IPS-NIHi7 (cell line): ENCODE measurements at regions not wholly inside any gene's neighbourhood (a gene's known extent, or its start where the extent isn't known, plus 50 kb on each side); places are given as distances from the start of the nearest gene placed in this dataset.
"Not testable (repeated sequence)": the region's sequence is repeated elsewhere in the genome, so short reads cannot be mapped to it uniquely, and the experiment has no call there.

Experiments
- DNase-seq: peaks from one replicate; pipeline ENCODE4 v3.0.0; 2012; ENCODE audit warnings: mixed read lengths; ENCODE audit errors: extremely low spot score

- DNase-seq: no peak
Observed at GRCh38 chr3:106022913-106023312, 154.1 kb upstream of the CBLB start.

- DNase-seq: no peak
Observed at GRCh38 chr3:106025151-106025722, 156.4 kb upstream of the CBLB start.

GRCh38 chr3:106029954-106030626 lies 161.3 kb upstream of the CBLB start:
- no peak for DNase-seq

DNA sequence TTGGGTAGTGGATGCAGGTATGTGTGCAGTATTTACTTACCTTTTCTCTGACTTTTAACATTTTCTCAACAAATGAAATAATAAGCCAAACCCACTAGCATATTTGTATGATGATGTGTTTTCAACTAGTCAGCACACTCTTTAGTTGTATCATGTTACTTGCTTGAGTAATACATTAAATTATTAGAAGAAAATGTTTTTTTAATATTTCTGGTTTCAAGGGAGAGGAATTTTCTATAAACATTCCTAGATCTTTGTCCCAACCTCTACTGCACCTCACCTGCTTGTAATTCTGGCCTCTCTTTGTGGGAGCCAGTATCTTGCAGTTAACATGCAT lies 161.8 kb upstream of the CBLB start:
- no peak for DNase-seq

DNA sequence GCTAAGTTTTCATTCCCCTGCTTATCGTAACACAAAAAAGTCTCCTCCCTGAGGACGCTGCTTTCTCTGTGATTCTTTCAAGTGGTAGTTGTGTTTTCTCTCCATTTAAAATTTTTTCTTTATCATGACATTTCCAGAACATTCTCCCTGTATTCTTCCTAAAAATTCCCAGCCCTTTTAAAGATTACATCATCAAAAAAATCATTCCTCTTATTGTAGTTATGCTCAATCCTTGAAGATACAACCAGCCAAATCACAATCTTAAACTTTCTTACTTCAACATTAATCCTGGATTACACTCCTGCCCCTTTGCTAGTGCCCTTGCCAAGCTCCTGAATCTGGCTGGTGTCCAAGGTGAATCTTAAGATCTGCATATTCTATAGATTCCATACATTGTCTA lies 163.7 kb upstream of the CBLB start:
- no peak for DNase-seq

GRCh38 chr3:106033654-106034053 lies 164.8 kb upstream of the CBLB start:
- no peak for DNase-seq

GRCh38 chr3:106034313-106034712 lies 165.5 kb upstream of the CBLB start:
- DNase-seq: no peak

- no peak for DNase-seq
Observed at GRCh38 chr3:106035619-106036018, 166.8 kb upstream of the CBLB start.

DNA sequence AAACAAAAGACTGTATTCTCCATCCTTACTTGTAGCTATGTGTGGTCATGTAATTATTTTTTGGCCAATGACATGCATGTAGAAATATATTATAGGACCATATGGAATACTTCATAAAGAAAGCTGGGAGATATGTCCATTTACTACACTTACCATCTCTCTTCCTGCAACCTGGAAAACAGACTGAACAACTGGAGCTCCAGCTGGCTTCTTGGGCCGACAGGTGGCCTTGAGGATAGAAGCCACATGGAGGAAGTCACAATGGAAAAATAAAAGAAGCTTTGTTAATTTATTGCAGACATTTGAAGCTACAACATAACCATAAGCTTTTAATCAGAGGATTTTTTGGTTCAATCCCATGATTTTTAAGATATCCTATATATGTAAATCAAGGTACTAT lies 167.9 kb upstream of the CBLB start:
- no peak for DNase-seq

DNA sequence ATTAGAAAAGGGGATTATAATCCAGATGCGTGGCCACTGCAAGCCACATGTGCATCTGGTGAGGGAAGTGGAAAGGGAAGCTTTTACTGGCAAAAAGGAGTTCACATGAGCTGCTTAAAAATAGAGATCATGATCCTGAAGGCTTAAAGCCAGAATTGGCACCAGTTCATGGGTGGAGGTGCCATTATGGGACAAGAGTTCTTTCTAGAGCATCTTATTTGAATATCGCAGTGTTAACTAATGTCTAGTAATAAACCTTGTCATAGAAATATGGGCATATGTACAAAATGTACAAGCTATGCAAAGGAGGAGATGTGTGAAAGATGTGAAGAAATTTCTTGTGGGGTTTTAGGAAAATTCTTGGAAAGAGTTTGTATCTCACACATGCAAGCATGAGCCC lies 178.4 kb upstream of the CBLB start:
- no peak for DNase-seq

GRCh38 chr3:106048946-106049481 lies 180.2 kb upstream of the CBLB start:
- no peak for DNase-seq

- no peak for DNase-seq
Observed at GRCh38 chr3:106049821-106050220, 181.0 kb upstream of the CBLB start.

GRCh38 chr3:106056931-106057330 lies 188.1 kb upstream of the CBLB start:
- DNase-seq: no peak

GRCh38 chr3:106058475-106058874 lies 189.7 kb upstream of the CBLB start:
- peak; percentile 13 for DNase-seq

DNA sequence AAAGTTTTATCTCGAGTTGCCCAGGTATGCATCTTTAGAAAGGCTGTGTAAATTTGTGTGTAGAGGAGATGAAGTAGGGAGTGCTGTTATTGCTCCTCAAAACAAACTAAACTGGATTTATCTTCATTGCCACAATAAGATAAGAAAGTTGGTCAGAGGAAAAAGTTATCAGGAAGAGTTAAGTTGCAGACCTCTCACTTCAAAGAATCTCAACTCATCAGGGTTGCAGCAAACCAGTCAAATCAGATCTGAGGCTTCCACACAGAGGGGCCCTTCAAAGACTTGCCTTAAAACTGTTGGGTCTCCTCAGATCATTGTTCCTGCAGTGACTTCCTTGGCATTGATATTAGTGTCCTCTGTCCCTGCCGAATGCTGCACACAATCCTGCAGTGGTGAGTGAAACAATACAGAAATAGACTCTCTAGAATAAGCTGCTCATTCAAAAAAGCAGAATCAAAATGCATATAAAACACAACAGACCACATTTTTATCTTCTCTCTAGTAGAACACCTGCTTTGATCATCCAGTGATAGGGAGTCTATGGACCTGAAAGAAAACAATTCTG lies 191.2 kb upstream of the CBLB start:
- no peak for DNase-seq

GRCh38 chr3:106063909-106064308 lies 195.1 kb upstream of the CBLB start:
- DNase-seq: no peak

DNA sequence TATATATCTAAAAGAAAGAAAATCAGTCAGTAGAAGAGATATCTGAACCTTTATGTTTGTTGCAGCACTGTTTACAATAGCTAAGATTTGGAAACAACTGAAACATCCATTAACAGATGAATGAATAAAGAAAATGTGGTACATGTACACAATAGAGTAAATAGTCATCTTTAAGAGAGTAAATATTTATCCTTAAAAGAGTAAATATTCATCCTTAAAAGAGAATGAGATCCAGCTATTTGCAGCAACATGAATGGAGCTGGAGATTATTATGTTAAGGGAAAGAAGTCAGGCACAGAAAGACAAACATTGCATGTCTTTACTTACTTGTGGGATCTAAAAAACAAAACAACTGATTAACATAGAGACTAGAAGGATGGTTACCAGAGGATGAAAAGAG lies 197.0 kb upstream of the CBLB start:
- DNase-seq: no peak

DNA sequence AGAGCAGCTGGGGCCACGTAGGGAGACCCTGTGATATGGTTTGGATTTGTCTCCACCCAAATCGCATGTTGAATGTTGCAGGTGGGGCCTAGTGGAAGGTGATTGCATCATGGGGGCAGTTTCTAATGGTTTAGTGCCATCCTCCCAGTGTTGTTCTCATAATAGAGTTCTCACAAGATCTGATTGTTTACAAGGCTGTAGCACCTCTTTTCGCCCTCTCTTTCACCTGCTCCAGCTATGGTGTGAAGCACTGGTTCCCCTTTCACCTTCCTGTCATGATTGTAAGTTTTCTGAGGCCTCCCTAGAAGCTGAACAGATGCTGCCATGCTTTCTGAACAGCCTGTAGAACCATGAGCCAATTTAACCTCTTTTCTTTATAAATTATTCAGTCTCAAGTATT lies 198.9 kb upstream of the CBLB start:
- no peak for DNase-seq

GRCh38 chr3:106068381-106068780 lies 199.6 kb upstream of the CBLB start:
- DNase-seq: no peak

GRCh38 chr3:106068795-106069194 lies 200.0 kb upstream of the CBLB start:
- DNase-seq: no peak

DNA sequence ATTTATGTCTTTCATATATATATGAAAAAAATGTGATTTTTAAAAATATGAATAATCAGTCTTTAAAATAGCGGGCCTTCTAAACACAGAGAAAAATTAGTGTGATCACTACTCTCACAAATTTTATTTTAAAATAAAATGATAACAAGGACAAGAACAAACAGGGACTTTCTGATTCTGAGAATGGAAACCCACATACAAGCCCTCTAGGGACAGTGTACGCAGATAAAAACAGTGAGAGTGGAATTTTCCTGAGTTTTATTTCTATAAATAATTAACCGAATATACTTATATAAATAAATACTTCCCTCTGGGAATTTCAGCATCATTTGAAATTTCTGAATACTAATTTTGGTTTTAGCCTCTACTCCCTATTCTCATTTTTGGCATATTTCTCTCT lies 201.4 kb upstream of the CBLB start:
- DNase-seq: no peak

DNA sequence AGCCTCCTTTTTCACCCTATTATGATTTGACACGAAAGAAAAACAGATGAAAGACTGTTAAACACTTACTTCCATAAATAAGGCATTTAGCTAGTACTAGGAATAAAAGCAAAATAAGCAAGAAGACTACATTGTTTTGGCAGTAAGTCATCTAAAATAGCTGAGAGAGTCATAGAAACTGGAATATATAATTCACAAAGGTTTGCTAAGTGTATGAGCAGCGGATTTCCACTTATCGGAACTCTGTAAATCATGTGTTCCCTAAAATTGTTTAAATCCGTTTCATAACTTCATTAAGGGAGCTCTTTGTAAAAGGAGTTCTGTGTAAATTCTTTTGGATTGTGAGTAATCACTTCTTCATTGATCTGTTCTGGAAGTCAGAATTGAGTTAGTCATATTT lies 202.5 kb upstream of the CBLB start:
- DNase-seq: no peak

DNA sequence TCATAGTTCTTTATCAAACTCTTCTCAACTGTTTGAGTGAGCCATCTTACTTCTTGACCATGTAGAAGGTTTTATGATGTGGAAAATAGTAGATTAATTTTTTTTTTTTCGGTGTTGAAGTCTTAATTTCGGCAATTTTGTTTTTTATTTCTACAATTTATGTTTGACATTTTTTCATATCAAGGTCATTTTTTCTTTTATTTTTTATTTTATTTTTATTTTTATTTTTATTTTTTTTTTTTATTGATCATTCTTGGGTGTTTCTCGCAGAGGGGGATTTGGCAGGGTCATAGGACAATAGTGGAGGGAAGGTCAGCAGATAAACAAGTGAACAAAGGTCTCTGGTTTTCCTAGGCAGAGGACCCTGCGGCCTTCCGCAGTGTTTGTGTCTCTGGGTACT lies 203.8 kb upstream of the CBLB start:
- DNase-seq: not testable (repeated sequence)

GRCh38 chr3:106073806-106074205 lies 205.0 kb upstream of the CBLB start:
- not testable (repeated sequence) for DNase-seq
